HG02973 (cell line): ENCODE measurements at regions not wholly inside any gene's neighbourhood (a gene's known extent, or its start where the extent isn't known, plus 50 kb on each side); places are given as distances from the start of the nearest gene placed in this dataset.
"Not testable (repeated sequence)": the region's sequence is repeated elsewhere in the genome, so short reads cannot be mapped to it uniquely, and the experiment has no call there.

Source experiments
- ATAC-seq: cut with Tn5 transposase; IDR thresholded peaks from one replicate; pipeline ENCODE4 v1.9.1; 2021; ENCODE audit warnings: moderate library complexity; ENCODE audit not compliant: unreplicated experiment

- ATAC-seq: no peak
Measured at GRCh38 chr4:59455751-59456150, 1744.4 kb upstream of the ADGRL3 start.

DNA sequence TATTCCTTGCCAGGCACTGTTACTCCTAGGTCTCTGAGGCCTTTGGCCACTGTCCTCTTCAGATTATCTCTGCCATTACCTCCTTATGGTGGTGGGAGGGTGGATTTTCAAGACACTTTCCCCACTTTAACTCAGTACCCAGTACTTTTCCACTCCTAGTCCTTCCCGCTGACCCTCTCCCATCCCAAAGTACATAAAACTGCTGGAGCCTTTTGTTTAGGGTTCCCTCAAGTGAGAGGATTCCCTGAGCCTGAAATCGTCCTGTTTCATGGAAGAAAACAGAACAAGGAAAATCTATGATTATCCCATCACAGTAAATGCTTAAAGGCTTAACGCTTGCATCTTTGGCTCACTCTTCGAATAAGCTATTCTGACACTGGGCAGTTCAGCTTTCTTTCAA, 1742.5 kb upstream of the ADGRL3 start:
- ATAC-seq: no peak

DNA sequence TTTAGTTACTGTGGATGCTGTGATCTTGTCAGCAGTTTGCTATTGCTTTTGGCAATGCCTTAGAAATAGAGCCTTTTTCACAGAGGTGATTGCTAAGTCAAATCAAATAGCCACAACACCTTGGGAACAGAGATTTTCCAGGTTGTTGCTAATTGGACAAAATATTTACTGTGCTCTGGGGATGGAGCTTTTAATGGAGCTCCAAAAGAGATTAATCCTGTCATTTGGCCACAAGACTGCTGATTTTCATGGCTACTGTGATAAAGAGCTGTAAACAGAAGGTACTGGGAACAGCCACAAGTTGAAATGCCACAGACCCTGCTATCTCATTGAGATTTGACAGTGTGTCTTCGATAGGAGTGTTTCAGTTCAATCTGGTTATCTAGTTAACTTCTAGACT, 1715.2 kb upstream of the ADGRL3 start:
- no peak for ATAC-seq

DNA sequence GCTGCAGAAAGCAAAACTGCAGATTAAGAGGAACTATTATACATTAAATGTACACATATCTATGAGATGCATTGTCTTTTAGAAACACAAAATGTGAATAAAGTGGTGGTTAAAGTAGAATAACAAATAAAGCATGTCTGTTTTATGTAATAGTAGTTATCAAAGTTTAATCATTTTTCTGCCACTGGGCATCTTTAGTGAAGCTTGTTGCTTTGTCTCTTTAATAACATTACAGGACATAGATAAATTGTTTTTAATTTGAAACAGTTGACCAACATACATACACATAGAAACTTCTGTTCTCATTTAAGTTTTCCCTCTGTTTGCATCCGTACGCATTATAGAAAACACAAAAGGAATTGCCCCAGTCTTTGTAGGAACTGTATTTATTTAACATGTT, 1700.0 kb upstream of the ADGRL3 start:
- no peak for ATAC-seq

DNA sequence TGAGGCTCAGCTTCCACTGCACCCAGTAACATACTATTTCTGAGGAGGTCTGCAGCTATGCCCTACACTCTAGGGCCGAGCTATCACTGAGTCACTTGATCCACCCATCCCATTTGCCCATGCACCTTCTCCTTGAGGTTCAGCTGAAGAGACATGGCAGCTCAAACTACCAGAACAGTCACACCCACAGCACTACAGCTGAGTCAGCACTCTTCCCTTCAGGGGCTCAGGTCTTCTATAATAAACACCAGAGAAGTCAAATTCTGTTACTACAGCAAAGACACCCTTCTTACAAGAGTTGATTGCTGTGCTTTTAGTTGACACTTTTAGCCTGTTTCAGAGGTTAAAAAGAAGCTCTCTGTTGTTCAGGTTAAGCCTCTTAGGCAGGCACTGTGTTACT, 1696.4 kb upstream of the ADGRL3 start:
- no peak for ATAC-seq

DNA sequence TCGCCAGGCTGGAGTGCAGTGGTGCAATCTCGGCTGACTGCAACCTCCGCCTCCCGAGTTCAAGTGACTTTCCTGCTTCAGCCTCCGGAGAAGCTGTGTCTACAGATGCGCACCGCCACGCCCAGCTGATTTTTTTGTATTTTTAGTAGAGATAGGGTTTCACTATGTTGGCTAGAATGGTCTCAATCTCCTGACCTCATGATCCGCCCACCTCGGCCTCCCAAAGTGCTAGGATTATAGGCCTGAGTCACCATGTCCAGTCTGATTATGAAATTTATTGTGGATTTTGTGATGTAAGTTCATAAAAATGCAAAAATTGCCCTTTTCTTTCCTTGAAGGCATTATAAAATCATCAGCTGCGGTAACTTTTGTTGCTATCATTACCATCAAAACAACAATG, 1688.3 kb upstream of the ADGRL3 start:
- not testable (repeated sequence) for ATAC-seq

DNA sequence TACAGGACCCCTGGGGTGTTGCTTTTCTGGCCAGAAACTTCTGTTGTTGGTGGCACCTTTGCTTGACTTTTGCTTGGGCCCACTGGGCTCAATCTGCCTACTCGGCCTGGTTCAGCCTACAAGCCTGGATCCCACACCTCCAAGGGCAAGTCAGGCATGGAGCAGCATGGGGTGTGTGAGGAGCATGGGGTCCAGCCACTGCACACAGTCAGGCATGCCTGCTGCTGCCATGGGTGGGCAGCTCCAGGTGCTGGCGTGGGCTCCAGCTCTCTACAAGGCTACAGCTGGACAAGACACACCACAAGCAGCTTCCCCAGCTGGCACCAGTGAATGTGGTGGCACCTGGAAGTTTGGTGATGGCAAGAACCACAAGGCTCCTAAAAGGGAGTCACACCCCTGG, 1683.1 kb upstream of the ADGRL3 start:
- ATAC-seq: no peak

DNA sequence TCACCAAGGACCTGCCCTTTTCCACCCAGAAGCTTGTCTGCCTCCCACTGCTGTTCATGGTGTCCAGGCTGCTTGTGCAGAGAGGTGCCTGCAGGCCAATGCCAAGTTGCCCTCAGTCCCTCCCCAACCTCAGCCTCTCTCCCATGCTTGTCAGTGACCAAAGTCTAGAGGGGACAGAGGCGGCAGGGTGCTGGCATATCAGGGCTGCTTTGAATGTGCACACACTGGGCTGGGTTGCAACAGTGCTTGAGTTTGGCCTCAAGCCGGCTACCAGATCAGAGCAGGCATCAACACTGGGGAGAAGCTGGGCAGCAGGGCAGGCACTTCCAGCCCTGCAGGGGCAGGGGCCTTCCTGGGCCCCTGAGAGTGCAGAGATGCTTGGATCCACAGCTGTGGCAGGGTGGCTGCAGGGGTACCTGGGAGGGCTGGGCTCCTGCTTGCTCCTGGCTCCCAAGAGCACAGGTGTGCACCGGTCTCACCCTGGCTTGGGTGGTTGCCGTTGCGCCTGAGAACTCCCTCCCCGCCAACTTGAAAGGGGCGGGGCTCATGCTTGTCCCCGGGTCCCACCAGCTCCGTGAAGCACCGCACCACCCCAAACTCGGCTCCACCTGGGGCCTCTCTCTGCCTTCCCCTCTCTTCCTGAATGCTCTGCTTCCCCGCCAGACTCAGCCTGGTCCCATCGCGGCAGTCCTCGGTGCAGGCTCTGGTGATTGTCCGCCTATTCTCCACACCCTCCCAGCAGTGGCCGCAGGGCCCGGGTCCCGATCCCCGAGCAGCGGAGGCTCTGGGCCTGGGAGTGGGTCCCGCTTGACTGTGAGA, 1681.9 kb upstream of the ADGRL3 start:
- ATAC-seq: no peak

DNA sequence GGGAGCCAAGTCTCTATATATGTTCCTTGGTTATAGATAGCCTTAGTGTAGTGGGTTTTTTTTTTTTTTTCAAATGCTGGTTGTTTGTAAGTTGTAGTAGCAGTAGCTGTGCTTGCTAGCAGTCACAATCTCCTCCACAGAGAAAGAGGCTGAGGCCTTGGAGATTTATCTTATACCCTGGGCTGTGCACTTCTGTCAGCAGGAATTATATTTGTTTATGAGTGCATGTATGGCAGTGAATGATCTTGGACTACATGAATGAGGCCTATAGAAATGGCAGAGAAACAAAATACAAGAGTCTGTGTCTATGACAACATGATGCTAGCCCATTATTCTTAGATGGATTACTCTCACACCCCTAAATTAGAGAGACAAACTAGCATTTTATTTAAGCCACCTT, 1674.2 kb upstream of the ADGRL3 start:
- ATAC-seq: no peak

DNA sequence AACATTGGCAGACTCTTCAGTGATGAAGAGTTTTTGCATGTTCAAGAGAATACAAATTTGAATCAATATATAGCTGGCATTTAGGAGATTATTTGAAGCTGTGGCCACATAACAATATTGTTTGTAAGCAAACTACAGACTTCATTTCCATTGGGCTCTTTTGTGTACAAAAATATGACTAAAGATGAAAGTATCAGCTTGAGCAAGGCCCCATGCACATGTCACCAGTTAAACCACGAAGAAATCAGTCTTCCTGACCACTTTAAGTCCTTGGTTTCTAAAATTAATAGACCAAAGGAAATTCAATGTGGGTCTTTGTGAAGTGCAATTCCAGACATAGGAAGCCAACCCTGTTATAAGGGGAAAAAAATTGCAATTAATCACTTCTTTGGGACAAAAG, 1664.6 kb upstream of the ADGRL3 start:
- no peak for ATAC-seq

DNA sequence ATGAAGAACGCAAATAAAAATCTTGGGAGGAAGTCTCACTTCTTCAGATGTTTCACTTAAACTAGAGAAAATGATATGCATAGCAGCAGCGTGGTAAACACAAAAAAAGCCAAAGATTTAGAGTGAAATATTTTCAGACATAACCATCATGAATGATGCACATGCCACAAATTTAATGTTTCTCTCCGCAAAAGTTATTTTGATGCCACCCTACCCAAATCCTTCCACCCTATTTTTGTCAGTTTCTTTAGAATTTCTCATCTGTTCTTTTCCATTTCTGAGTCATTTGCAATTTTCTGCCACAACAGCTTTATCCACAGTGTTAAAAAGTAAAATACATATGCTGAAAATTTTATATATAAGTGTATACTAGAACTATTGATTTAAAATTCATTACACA, 1663.7 kb upstream of the ADGRL3 start:
- ATAC-seq: no peak

GRCh38 chr4:59537246-59537886, 1662.8 kb upstream of the ADGRL3 start:
- no peak for ATAC-seq

- ATAC-seq: no peak
Measured at GRCh38 chr4:59539401-59539800, 1660.7 kb upstream of the ADGRL3 start.

- ATAC-seq: no peak
Measured at GRCh38 chr4:59540311-59540710, 1659.8 kb upstream of the ADGRL3 start.

DNA sequence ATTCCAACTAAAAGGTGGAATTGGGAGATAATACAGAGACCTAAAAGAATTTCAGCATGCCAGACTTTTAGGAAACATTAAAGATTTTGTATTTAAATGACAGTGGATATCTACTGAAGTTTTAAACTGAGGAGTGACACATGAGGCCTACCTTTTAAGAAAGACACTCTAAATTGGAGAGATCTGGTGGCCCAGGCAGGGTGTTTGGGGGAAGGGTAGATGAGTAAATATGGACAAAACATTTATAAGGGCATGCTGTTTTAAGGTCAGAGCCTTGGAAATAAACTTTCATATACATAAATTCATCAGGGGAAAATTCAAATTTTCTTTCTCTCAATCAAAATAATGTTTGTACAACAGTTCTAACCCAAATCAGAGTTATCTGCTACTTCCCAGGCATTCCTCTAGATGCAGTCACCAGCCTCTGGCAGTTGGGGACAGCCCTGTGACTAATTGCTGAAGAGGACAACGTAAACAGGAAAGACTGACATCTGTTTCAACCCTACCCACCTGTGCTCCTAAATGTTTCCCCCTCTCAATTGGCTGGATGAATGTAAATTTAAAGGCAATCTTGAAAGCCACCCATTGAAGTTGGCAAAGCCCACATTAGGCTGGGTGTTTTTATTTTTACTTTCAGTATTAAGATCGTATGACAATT, 1646.9 kb upstream of the ADGRL3 start:
- peak; percentile 94 for ATAC-seq

GRCh38 chr4:59553721-59554091, 1646.4 kb upstream of the ADGRL3 start:
- peak; percentile 64 for ATAC-seq

GRCh38 chr4:59556191-59556590, 1643.9 kb upstream of the ADGRL3 start:
- not testable (repeated sequence) for ATAC-seq

DNA sequence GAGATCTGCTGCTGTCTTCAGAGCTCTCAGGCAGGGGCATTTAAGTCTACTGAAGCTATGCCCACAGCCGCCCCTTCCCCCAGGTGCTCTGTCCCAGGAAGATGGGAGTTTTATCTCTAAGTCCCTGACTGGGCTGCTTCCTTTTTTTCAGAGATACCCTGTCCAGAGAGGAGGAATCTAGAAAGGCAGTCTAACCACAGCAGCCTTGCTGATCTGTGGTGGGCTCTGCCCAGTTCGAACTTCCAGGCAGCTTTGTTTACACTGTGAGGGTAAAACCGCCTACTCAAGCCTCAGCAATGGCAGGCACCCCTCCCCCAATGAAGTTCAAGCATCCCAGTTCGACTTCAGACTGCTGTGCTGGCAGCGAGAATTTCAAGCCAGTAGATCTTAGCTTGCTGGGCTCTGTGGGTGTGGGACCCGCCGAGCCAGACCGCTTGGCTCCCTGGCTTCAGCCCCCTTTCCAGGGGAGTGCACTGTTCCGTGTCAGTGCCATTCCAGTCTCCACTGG, 1639.9 kb upstream of the ADGRL3 start:
- not testable (repeated sequence) for ATAC-seq

DNA sequence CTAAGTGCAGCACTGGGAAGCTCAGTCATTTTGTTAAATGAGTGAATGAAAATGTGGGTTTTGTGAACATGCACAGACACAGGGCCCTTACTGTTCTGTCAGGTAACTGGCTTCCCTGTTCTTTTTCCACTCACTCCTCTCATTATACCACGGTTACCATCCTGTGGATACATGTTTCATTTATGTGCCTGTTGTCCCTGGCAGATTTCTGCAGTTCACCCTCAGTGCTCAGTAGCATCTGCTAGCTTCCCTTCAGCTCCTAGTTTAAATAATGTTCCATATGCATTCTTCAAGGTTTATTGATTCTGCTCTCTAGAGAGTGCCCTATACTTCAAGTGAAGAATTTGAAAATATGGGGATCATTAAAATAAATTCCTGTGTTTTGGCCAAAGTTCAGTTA, 1634.3 kb upstream of the ADGRL3 start:
- no peak for ATAC-seq

GRCh38 chr4:59570860-59571476, 1629.2 kb upstream of the ADGRL3 start:
- peak; percentile 67 for ATAC-seq

- no peak for ATAC-seq
Measured at GRCh38 chr4:59571805-59572430, 1628.2 kb upstream of the ADGRL3 start.
